ENCODE measurements at regions not wholly inside any gene's neighbourhood (a gene's known extent, or its start where the extent isn't known, plus 50 kb on each side); places are given as distances from the start of the nearest gene placed in this dataset.

GRCh38 chr20:19924255-19924654 lies 92.9 kb upstream of the NAA20 start:
- H3K27ac ChIP-seq = no peak overlapping the region
- no peak overlapping the region for H3K4me3 ChIP-seq
- no peaks in the 10 kb centered on the region for H3K36me3 ChIP-seq
- intact Hi-C loops (cut with DNase I; ENCODE audit: low total_unique reads) = no loop called here
- H3K4me1 ChIP-seq = peaks cover 4 to 18% (median 16%) of the 10 kb centered on the region in 4 donors
- H3K27me3 ChIP-seq = no peaks in the 10 kb centered on the region
- TF ChIP-seq EP300 (IDR thresholded peaks at IDR 0.05) = no peak
- TF ChIP-seq POLR2A (IDR thresholded peaks at IDR 0.05) = no peak
- no peak for TF ChIP-seq CTCF (IDR thresholded peaks at IDR 0.05)
- TF ChIP-seq POLR2AphosphoS5 (IDR thresholded peaks at IDR 0.05) = no peak
- H3K9me3 ChIP-seq = no peaks in the 10 kb centered on the region
- WGBS, 5 donors = 67 to 92% (median 69%) methylated on average over 5 of the region's 5 CpGs
- DNase-seq = no peak

GRCh38 chr20:19926591-19926990 lies 90.6 kb upstream of the NAA20 start:
- H3K9me3 ChIP-seq = no peaks in the 10 kb centered on the region
- DNase-seq = no peak
- no peaks in the 10 kb centered on the region for H3K36me3 ChIP-seq
- peaks cover 4 to 29% (median 18%) of the 10 kb centered on the region in 4 donors for H3K4me1 ChIP-seq
- 47 to 66% (median 50%) methylated on average over 4 of the region's 4 CpGs for WGBS, 5 donors
- TF ChIP-seq EP300 (IDR thresholded peaks at IDR 0.05) = no peak
- no peak for TF ChIP-seq CTCF (IDR thresholded peaks at IDR 0.05)
- TF ChIP-seq POLR2AphosphoS5 (IDR thresholded peaks at IDR 0.05) = no peak
- no peak for TF ChIP-seq POLR2A (IDR thresholded peaks at IDR 0.05)
- H3K27me3 ChIP-seq = no peaks in the 10 kb centered on the region
- peak overlapping the region in 1 of 5 donors; percentile 20 for H3K27ac ChIP-seq
- intact Hi-C loops (cut with DNase I; ENCODE audit: low total_unique reads) = no loop called here
- H3K4me3 ChIP-seq = no peak overlapping the region

DNA sequence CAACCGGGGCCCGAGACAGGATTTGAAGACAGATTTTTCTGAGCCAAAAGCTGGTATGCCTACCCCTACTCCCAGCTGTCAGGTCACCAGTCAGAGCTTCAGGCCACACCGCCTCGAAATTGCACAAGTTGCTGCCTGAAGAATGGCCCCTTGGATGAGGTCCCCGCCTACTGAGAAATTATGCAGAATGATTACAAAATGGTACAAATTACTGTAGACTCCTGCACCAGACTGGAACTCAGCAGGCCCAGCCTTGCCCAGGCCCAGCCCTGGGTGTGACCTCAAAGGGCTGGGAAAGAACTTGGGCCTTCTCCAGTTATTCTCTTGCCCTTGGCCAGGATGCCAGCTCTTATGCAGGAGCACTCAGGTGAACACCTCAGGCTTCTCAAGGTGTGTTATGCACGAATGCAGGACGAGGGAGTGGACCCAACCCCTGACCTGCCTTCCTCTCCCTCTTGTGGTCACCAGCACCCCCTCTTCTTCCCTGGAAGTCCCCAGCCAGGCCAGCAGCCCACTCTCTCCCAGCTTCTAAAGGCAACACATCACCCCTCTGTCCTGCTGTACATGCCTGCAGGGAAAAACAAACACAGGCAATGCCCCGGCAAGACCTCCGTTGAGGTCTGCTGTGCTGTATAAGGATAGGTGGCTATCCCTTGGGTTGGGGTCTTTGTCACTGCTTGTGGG lies 88.7 kb upstream of the NAA20 start:
- Histone ChIP-seq H3K36me3 (no peaks in the 10 kb centered on the region), H3K4me1 (peaks cover 12 to 38% (median 29%) of the 10 kb centered on the region in 4 donors), H3K27ac (peak overlapping the region; percentile 36 to 65 (median 43)), H3K27me3 (no peaks in the 10 kb centered on the region), H3K9me3 (no peaks in the 10 kb centered on the region), H3K4me3 (no peak overlapping the region)
- intact Hi-C loops (cut with DNase I; ENCODE audit: low total_unique reads) = no loop called here
- TF ChIP-seq EP300 (IDR thresholded peaks at IDR 0.05) (no peak), CTCF (IDR thresholded peaks at IDR 0.05) (no peak), POLR2A (IDR thresholded peaks at IDR 0.05) (no peak), POLR2AphosphoS5 (IDR thresholded peaks at IDR 0.05) (no peak)
- whole genome bisulfite sequencing, 5 donors = 58 to 72% (median 68%) methylated on average over 9 of the region's 9 CpGs
- DNase-seq = peak in 1 of 2 donors; percentile 71

DNA sequence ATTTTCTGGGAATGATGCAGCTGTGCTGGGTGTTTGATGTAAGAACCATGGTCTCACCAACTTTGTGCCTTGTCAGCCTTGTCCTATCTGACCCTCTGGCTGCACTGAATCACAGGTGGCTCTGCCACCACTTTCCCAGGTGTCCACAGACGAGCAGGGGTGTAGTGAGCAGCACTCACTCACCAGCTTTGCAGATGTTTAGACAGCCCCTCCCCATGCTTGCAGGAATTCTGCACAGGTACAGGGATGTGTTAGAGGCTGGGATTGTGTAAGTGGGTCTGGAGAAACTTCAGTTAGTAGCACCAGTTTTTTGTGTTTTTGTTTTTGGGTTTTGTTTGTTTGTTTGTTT lies 88.2 kb upstream of the NAA20 start:
- WGBS, 5 donors = 31 to 69% (median 51%) methylated on average over 1 of the region's 1 CpG
- intact Hi-C loops (cut with DNase I; ENCODE audit: low total_unique reads) = no loop called here
- Histone ChIP-seq H3K4me1 (peaks cover 14 to 39% (median 29%) of the 10 kb centered on the region in 4 donors), H3K9me3 (no peaks in the 10 kb centered on the region), H3K27me3 (no peaks in the 10 kb centered on the region), H3K27ac (peak overlapping the region in 4 of 5 donors; percentile 36 to 65 (median 47)), H3K4me3 (no peak overlapping the region), H3K36me3 (no peaks in the 10 kb centered on the region)
- no peak for DNase-seq
- TF ChIP-seq POLR2A (IDR thresholded peaks at IDR 0.05) (no peak), POLR2AphosphoS5 (IDR thresholded peaks at IDR 0.05) (no peak), EP300 (IDR thresholded peaks at IDR 0.05) (no peak), CTCF (IDR thresholded peaks at IDR 0.05) (no peak)

All from stomach (tissue), 8 donors.